GM19452 (cell line): ENCODE measurements at regions not wholly inside any gene's neighbourhood (a gene's known extent, or its start where the extent isn't known, plus 50 kb on each side); places are given as distances from the start of the nearest gene placed in this dataset.

ENCODE experiments used
- ATAC-seq: cut with Tn5 transposase; IDR thresholded peaks from one replicate; pipeline ENCODE4 v1.9.1; 2021; ENCODE audit not compliant: unreplicated experiment

DNA sequence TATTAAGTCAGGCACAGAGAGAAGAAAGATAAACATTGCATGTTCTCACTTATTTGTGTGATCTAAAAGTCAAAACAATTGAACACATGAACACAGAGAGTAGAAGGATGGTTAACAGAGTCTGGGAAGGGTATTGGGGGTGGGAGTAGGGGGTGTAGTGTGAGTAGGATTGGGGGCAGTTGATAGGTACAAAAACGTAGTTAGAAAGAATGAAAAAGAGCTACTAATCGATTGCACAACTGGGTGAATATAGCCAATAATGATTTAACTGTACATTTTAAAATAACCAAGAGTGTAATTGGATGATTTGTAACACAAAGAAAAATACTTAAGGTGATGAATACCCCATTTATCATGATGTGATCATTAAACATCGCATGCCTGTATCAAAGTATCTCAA, 333.3 kb downstream of the HAO1 start:
- ATAC-seq: no peak

GRCh38 chr20:7608250-7608649, 332.0 kb downstream of the HAO1 start:
- no peak for ATAC-seq

DNA sequence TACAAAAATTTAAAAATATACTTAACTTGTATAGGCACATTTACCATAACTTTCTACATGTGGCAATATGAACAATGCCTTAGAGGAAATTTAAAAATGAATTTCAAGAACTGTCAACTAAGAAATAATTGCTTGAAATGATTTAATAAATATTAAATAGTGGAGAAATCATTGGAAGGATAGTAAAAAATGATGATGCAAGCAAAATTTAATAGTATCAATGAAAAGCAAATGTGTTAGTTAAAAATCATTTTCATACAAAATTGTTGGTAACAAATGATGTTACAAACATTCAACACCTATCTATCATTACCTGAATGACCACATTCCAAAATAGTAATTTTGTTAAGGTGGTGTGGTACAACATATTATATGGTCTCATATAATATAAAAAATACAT, 331.0 kb downstream of the HAO1 start:
- no peak for ATAC-seq

GRCh38 chr20:7610681-7611080, 329.6 kb downstream of the HAO1 start:
- ATAC-seq: no peak

GRCh38 chr20:7617797-7618196, 322.5 kb downstream of the HAO1 start:
- no peak for ATAC-seq

DNA sequence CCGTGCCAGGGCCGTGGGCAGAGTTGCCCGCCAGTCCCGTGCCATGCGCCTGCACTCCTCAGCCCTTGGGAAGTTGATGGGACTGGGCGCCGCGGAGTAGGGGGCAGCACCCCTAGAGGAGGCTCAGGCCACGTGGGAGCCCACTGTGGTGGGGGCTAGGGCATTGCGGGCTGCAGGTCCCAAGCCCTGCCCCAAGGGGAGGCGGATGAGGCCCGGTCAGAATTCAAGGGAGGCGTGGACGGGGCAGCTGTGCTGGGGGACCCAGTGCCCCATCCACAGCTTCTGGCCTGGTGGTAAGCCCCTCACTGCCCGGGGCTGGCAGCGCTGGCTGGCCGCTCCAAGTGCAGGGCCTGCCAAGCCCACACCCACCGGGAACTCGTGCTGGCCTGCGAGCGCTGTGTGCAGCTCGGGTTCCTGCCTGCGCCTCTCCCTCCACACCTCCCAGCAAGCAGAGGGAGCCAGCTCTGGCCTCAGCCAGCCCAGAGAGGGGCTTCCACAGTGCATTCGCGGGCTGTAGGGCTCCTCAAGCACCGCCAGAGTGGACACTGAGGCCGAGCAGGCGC, 317.8 kb downstream of the HAO1 start:
- ATAC-seq: no peak

GRCh38 chr20:7624886-7625285, 315.4 kb downstream of the HAO1 start:
- ATAC-seq: no peak

GRCh38 chr20:7627734-7628663, 312.3 kb downstream of the HAO1 start:
- no peak for ATAC-seq

- ATAC-seq: no peak
Measured at GRCh38 chr20:7629880-7630279, 310.4 kb downstream of the HAO1 start.

DNA sequence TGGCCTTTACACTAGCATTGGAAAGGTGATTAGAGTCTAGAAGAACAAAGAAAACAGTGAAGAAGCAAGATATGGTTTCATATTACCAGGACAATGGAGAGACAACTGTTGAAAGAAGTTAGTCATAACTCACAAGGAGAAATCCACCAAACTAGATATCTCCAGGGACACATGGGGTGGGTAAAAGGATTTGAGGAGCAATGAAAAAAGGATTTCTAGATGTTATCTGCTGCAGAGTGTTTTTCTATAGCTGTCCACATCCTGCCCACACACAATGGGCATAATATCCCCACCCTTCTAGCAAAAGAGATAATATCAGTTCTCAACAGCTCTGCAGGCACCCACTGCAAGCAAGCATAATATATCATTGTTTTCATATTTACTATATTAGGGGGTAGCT, 303.1 kb downstream of the HAO1 start:
- no peak for ATAC-seq

DNA sequence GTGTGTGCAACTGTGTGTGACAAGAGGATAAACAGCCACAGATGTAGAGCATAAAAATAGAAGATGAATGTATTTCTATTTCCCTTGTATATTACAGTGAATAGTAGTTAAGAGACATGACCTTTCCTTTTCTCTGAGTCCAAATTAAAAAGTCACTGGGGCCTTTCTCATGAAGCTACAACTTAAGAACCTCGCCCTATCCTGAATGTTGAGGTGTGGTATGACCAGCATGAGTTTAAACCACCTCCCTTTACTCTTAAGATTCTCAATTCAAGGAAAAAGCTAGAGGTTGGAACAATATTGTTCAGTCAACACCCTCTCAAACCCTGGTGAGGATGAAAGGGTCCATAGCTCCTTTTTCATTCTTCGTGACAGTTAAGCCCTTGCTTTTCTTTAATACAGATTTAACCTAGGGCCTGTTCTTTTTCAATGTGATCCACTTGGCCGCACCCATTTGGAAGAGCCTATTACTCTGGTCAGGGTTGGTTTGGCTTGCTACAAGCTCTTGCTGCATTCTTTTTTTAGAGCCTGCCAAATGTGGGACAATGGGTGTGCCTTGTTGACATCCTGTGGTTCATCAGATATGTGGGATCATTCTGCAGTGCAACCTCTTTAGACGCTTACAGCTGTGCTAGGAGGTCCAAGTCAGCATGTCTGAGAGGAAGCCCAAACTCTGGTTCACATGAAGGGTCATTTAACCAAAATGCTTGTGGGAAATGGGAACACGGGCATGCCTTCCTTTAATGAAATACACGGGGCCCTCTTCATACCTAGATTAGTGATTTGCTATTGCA, 290.0 kb downstream of the HAO1 start:
- no peak for ATAC-seq

- no peak for ATAC-seq
Measured at GRCh38 chr20:7654231-7654630, 286.0 kb downstream of the HAO1 start.

DNA sequence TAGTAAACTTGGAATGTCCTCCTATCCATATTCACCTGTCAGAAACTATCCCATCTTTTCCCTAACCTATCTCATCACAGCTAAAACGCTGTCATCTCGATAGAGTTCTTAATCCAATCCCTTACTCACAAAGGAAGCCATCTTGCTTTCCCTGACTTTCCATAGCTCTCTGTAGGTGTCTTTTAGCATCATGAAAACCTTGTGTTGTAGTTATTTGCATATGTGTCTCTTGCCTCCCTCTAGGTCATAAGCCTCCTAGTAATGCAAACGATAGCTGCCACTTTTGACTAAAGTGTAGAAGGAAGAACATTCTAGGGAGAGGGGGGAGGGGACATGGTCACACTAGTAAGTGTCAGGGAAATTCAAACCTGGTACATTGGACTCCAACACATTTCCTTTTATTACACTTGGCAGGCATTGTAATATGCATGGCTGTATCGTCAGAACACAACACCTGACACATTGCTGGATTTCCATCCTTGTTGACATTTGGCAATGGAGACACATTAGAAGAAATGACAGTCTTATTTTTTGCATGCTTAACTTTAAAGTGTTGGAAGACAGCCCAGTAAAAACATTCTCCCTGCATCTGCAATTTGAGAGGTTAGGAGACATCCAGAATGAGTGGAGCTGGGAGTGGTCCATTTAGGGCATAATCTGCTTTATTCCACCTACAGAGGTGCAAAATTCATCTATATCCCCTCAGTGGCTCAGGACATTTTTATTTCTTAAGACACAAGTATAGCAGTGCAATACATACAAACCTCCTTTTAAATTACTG, 283.4 kb downstream of the HAO1 start:
- no peak for ATAC-seq

- no peak for ATAC-seq
Measured at GRCh38 chr20:7657569-7657968, 282.7 kb downstream of the HAO1 start.

GRCh38 chr20:7660165-7660564, 280.1 kb downstream of the HAO1 start:
- ATAC-seq: no peak

DNA sequence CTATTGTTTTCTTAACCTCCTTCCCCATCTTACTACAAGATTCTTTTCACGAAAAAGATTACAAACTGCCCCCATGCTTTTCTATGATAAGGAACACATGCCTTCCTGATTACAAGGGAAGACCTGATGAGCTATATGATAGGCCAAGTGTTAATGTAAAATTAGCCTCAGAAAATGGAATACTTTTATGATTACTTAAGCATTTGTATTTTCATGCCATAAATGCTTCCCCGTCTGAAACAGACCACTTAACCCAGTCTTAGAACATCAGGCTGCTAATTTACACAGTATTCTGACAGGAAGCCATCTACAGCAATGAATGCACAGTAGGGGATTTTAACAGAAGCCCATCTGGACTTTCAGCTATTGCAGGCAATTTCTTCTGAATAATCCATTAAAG, 274.9 kb downstream of the HAO1 start:
- no peak for ATAC-seq

GRCh38 chr20:7667194-7667593, 273.1 kb downstream of the HAO1 start:
- ATAC-seq: no peak

GRCh38 chr20:7672571-7672970, 267.7 kb downstream of the HAO1 start:
- ATAC-seq: no peak

- no peak for ATAC-seq
Measured at GRCh38 chr20:7673841-7674240, 266.4 kb downstream of the HAO1 start.

- no peak for ATAC-seq
Measured at GRCh38 chr20:7682916-7683315, 257.3 kb downstream of the HAO1 start.

DNA sequence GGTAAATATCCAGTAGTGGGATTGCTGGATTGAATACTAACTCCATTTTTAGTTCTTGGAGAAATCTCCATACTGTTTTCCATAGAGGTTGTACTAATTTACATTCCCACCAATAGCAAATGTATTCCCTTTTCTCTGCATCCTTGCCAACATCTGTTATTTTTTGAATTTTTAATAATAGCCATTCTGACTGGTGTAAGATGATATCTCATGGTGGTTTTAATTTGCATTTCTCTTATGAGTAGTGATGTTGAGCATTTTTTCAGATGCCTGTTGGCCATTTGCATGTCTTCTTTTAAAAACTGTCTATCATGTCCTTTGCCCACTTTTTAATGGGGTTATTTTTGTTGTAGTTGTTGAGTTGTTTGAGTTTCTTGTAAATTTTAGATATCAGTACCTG, 253.2 kb downstream of the HAO1 start:
- ATAC-seq: no peak
